Muscle of arm (tissue), 1 donor: ENCODE measurements at regions not wholly inside any gene's neighbourhood (a gene's known extent, or its start where the extent isn't known, plus 50 kb on each side); places are given as distances from the start of the nearest gene placed in this dataset.
A peak's percentile ranks its signal among the peaks of the same experiment; 100 is the strongest.
"Not testable (repeated sequence)": the region's sequence is repeated elsewhere in the genome, so short reads cannot be mapped to it uniquely, and the experiment has no call there.

Experiments
- DNase-seq: peaks from one replicate; pipeline ENCODE4 v3.0.0-alpha.2; 2013

DNA sequence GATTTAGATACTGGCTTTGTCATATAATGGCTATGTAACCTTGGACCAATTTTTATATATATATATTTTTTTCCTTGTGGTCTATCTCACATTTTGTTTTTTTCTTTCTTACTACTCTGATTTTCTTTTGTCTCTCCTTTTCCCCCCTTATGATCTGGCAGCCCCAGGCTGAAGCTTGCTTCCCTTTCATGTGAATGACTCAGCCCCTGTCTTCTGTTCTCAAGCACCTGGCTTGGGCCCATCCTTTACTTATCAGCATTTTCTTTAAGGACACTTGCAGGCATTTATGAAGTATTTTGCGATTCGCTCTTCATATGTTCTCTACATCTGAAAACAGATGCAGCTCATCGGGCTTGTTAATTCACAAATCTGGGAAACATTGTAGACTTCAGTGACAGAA lies 163.6 kb downstream of the SPRY2 start:
- no peak for DNase-seq

DNA sequence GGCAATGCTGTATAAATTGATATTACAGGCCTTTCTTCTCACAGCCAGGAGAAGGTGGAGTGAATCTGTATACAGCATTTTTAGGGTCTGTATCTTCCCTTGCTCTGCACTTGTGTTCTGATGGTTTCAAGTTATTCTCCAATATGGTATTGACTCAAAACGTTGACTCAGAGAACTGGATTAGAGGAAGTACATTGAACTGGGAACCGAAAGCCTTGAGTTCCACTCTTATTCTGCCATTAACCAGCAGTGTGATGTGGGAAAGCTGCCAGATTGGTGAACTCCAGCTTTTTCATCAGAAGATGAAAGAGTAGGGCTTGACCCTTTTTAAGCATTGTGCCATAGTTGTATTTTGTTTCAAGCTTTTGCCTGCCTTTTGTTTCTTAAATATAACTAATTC lies 167.7 kb downstream of the SPRY2 start:
- DNase-seq, result no peak

DNA sequence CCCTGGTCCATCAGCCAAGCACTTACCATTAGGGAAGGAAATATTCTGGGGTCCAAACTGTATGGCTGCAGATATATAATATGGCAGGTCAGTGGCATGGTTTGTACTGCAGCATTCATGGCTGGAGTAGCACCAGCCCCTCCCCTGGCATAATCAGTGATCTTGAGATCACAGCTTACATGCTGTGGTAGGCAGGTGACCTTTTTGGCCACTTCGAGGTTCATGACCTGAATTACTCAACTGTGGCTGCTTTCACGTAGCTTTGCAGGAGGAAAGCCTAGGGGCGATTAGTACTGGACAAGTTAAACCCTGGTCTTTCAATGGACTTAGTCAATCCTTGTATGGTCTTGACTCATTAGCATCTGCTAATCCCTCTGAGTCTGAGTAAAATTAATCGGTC lies 169.8 kb downstream of the SPRY2 start:
- DNase-seq, result no peak

DNA sequence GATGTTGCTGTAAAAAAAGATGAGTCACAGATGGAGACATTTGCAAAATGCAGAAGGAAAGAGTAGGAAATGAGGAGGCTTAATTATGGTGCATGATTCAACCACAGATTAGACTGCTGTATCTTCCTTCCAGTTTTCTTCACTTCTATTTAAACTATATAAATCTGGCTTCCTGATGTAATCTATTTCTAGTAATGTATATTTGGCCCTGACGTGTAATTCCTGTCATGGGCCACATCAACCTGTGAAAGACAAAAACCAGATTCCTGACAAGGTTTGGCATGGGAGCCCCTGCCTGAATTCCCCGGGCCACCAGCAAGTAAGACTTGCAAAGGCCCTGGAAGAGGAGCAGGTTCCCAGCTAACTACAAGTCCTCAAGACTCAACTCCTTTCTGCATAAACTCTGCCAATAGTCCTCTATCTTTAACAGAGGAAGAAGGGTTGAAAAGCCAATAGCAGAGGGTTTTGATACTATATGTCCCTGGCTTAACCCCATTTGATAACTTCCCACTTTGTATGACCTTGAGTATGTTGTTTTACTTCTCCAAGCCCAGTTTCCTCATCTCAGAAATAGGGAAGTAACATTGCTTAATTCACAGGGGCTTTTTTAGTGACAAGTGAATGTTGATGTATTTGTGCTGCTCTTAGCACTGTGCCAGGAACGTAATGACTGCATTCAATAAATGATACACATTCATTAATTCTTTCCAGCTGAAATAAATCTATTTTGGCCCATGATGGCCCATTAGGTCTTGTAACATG lies 172.7 kb downstream of the SPRY2 start:
- peak; percentile 4 for DNase-seq

DNA sequence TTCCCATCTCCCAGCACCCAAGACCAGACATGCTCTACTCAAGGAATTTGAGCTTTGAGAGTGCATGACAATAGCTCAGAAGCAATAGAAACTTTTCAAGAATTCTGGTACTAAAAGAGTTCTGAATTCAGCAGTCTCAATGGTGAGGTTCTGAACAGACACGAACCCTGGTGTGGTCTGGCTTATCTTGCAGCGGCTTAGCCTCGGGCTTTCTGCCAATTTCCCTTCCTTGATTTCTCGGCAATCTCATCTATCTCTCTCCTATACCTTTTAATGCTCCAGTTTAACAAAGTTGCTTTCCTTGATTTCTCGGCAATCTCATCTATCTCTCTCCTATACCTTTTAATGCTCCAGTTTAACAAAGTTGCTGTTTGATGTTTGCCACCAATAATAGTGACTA lies 174.6 kb downstream of the SPRY2 start:
- no peak for DNase-seq

DNA sequence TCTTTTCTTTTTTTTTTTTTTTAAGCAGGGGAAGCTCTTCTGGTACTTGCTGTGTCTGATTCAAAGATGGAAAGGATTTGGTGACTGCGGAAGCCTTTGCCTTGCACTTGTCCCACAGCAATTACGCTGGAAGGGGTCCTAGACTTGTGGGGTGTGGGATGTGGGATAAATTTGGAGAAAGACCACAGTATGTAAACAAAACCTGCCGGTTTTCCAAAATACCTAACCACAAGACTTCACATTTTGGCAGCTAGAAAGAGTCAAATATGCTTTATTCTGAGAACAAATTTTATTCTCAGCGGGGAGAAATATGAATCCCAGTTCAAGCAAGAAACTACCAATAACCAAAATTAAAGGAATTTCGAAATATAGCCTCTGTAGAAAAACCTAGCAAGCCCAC lies 176.5 kb downstream of the SPRY2 start:
- no peak for DNase-seq

DNA sequence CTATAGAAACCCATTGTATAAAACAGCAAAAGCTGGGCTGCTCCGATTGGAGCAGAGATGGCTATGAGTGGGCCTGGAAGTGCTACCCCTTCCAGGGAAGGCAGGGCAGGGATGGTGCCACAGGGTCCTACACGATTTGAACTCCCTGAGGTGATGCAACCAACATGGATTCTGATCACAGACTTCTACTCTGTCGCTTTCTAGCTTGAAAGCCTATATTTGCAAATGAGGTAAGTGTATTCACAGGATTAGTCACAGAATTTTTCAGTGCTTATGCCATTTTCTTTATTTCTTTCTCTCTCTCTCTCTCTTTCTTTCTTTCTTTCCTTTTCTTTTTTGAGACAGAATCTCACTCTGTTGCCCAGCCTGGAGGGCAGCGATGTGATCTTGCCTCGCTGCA lies 179.0 kb downstream of the SPRY2 start:
- DNase-seq, result no peak

DNA sequence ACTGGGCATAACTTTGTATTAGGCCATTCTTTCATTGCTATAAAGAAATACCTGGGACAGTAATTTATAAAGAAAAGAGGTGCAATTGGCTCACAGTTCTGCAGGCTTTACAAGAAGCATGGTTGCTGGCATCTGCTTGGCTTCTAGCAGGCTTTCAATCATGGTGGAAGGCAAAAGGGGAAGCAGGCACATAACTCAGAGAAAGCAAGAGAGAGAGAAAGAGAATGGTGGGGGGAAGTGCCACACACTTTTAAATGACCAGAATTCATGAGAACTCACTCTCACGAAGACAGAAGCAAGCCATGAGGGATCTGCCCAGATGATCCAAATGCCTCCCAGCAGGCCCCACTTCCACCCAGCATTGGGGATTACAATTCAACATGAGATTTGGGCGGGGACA lies 179.7 kb downstream of the SPRY2 start:
- no peak for DNase-seq

DNA sequence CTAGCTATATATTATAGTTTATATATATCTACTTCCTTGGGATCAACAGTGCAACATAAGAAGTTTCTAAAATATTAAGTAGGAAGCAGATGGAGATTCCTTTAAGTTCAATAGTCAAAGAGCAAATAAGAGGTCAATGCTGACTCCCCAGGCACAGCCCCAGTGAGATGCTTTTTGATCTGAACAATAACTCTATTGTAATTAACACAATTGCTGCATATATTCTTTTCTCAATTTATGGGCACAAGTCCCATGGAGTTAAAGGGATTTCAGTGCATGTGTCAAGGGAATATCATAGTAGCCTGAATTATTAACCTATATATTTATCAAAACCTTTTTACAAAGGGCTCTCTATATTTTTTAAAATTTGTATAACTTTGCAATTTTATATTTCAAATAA lies 180.8 kb downstream of the SPRY2 start:
- DNase-seq, result no peak

DNA sequence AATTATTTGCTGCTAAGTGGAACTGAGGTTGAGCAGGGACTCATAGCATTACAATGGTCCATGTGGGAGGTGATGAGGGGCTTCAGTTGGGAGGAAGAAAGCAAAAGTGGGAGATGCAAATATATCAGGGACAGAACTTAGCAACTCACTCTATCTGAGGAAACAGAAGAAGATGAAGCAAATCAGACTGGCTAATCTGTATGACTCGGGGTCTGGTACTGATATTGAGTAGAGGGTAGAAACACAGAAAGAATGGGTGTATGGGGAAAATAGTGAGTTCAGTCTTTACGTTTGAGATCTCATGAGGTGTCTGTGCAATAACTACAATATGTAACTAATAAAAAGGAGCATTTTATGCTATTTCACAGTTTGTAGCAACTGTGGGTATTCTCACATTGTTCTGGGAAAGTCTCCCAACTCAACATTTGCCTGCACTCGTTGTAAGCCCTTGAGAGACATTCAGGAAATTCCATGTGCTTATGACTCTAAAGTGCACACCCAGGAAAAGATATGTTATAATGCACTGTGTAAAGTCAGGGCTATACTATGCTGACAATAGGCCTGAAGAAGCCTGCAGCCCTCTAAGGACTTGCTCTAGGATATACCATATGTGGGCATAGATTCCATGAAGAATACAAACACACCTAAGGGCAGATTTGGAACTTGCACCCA lies 183.5 kb downstream of the SPRY2 start:
- peak; percentile 41 for DNase-seq

DNA sequence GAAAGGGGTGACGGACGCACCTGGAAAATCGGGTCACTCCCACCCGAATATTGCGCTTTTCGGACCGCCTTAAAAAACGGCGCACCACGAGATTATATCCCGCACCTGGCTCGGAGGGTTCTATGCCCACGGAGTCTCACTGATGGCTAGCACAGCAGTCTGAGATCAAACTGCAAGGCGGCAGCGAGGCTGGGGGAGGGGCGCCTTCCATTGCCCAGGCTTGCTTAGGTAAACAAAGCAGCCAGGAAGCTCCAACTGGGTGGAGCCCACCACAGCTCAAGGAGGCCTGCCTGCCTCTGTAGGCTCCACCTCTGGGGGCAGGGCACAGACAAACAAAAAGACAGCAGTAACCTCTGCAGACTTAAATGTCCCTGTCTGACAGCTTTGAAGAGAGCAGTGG lies 188.8 kb downstream of the SPRY2 start:
- not testable (repeated sequence) for DNase-seq

DNA sequence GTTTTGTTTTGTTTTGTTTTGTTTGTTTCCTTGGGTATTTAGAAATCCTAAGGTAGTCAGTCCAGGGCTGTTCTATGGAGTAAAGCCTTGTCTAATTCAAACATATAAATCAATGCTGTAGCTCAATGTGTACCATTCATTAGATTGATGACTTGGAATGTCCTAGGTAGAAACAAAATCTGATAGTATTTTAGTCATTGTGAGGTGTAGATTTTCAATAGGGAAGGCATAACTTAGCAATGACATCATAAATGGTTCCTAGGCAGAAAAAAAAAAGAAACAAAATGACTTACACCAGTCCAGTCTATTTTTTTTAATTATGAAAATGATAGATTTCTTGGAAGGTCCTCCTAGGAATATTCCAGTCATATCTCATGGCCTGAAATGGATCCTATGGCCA lies 189.9 kb downstream of the SPRY2 start:
- DNase-seq, result no peak

DNA sequence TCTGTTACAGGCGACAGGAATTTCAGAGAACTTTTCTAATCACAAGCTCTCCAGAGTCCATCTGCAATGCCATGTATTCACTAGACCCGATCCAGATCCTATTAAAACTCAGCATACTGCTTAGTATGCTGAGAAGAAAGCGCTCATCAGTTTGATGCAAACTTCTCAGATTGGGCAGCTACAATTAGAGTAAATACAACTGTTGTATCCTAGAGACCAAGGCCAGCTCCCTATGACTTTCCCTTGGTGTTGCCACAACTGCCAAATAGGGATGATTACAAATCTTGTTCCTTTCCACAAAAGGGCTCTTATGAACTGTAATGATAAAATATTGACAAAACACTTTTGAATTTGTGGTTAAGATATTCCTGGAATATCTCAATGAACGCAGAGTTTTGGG lies 191.2 kb downstream of the SPRY2 start:
- no peak for DNase-seq

DNA sequence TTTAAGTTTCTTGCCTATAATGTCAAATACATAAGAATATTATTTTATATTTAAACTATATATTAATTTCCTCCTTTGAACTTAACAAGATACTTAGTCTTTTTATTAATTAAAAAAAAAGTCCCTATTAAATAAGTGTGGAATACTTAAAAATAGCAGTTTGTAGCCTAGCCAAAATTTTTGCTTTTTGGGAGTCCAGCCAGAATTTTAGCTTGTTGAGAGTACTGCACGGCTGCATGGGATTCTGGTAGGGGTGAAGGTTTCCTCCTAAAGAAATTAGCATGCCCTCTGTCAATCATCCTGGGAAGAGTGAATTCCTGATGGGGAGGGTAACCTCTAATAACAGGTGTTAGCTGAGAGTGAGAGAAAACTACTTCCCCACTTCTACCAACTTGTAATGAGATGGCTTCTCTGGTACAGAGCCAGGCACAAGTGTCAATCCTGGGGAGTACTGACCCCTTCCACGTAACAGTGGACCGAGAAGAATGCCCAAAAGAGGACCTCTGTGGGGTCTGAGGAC lies 195.7 kb downstream of the SPRY2 start:
- DNase-seq, result no peak

DNA sequence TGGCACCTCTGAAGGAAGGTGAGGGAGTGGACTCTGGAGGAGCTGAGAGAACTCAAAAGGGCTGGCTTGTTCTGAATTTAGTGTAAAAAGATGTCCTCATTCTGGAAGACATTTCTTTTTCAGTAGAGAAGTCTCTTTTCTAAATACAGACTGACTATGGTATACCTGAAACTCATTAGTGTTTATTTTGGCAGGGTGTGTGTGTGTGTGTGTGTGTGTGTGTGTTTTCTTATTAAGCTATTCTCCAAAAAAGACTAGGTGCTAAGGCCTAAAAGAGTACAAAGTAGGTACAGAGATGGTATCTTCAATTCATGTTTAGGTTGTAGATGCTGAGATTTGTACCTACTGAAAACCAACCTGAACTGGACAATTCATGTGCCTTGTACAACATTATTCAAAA lies 196.4 kb downstream of the SPRY2 start:
- DNase-seq, result no peak

DNA sequence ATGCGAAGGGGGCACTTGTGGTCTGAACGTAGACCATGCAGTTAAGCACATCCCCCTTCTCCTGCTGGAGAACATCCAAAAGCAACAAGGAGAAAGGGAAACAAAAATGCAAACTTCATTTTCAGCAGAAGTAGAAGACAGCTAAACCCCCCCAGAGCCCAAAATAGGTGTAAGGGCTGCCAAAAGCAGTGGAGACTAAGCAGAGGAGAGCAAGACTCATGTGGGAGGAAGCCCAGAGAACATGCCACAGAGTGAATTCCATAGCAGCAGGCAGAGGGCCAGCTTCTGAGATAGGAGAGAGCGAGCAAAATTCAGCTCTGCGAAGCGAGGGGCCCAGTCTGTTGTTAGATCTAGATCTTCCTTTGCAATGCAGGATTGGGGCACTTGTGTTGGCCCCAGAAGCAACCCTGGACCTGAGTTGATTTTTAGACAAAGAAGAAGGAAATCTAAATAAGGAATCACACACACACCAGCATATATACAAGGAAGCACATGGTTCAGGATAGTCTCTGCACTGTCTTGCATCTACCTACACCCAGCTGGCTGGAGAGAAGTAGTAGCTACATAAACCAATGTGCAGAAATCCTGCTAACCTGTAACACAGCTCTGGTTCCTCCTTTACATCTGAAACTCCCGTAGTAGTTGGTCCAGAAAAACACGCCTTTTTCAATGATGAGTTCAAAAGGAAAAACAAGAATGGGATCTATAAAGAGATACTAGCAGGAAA lies 199.6 kb downstream of the SPRY2 start:
- peak; percentile 59 for DNase-seq

DNA sequence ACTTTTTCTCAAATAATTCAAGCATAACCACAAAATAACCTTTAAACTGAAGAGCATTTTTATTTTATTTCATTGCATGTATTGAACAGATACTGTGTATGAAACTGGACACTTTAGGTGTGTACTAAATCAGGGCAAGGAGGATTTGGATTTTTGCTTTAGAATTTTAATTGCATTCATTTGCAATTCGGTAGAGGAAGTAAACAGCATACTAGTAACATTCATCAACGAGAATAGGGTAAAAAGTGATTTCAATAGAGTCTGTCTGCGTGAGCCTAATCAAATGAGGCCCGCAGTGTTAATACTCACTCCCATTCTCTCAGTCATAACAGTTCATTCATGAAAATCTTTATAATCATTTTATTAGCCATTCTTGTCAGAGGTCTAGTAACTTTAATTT lies 200.2 kb downstream of the SPRY2 start:
- no peak for DNase-seq

DNA sequence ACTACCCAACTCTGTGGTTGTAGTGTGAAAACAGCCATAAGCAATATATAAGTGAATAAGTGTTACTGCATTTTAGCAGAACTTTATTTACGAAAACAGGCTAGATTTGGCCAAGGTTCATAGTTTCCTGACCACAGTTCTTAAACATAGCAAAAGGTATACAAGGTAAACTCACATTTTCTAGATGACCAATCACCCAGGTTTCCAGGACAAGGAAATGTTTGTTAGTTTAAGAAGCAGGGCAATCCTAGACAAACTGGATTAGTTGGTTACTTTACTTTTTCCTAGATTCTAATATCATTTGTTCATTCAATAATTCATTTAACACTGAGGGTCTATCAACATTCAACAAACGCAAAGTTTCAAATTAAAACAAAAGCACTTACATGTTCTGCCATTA lies 201.7 kb downstream of the SPRY2 start:
- DNase-seq, result no peak

DNA sequence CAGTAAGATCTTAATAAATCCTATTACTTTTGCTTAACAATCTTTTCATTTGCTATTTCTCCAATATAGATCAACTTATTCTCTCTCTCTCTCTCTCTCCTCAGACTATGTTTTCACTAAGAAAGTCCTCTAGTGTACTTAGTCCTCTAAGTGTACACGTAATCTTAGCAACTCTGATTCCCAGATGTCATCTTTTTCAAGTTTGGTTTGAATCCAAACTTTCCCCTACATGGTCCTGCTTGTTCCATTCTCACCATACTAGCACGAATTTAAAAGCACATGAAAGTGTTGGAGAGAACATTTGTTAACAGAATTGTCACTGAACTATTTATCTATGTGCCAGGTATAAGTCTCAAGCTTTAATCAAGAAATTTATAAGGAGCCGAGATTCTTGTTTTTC lies 202.9 kb downstream of the SPRY2 start:
- DNase-seq, result no peak

DNA sequence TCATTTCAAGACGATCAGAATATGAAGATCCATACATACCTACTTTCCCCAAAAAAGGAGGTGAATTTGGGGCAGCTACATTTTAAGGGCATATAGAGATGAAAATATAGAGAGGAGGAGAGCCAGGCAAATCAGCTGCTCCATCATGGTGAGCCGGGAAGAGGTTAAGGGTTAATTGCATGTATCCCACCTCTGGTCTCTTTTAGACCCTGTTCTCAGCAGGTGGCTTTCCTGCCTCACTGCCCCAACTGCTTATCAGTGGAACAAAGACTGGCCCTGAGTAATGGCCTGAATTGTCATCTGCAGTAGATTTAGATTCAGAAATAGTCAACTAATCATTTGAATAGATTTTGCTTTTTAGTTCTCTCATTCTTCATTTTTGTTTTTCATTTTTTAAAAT lies 206.6 kb downstream of the SPRY2 start:
- DNase-seq, result no peak

DNA sequence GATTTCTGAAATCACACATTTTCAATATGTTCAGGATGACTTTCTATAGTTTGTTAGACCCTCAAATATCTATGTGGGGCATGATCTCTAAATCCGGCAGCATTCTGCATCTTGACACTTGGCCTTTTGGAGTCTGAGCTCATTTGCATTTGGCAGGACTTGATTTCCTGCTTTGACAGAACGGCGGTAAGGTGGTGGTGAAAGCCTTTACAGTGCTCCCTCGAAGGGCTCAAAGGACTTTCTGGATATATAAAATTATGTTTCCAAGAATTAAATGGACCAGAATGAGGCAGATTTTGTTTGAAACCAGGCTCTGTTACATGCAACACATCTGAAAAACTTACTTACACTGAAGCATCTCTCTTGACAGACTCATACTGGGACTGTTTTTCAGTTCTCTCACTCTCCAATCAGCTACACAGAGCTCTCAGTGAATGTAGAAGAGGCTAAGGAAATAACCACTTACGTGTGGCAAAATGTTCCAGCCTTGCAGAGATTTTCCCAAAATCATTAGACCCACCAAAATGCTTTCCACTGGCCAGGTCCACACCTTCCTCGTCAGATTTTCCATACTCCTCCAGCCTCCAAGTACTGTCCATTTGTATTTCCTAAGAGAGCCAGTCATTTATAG lies 207.2 kb downstream of the SPRY2 start:
- peak; percentile 48 for DNase-seq
